ENCODE measurements at regions not wholly inside any gene's neighbourhood (a gene's known extent, or its start where the extent isn't known, plus 50 kb on each side); places are given as distances from the start of the nearest gene placed in this dataset.

GRCh38 chr2:63661076-63661475 lies 72.3 kb downstream of the MDH1 start:
- no peaks in the 10 kb centered on the region for H3K4me1 ChIP-seq (ENCODE audit: control insufficient read depth in 1 of 2, insufficient read depth in 2 of 2, low read depth in 1 of 2, low read length in 1 of 2)
- H3K36me3 ChIP-seq (replicated peaks in 1 of 2; ENCODE audit: control insufficient read depth in 1 of 2, insufficient read depth in 2 of 2, low read length in 1 of 2) = no peaks in the 10 kb centered on the region
- H3K4me2 ChIP-seq = no peak overlapping the region
- no peaks in the 10 kb centered on the region for H3K27me3 ChIP-seq (ENCODE audit: insufficient read depth)
- no peaks in the 10 kb centered on the region for H3K9me3 ChIP-seq
- peak overlapping the region in 1 of 2 experiments; percentile 16; a peak in 2 of 4 replicates for H3K27ac ChIP-seq (ENCODE audit: low read depth in 2 of 2, low read length in 1 of 2)
- no peaks in the 10 kb centered on the region for H3K79me2 ChIP-seq (ENCODE audit: insufficient read depth)
- H3K4me3 ChIP-seq (ENCODE audit: low read depth in 2 of 2, low read length in 1 of 2) = no peak overlapping the region
- DNase-seq = no peak
- H2AFZ ChIP-seq (ENCODE audit: low read depth) = peak overlapping the region; percentile 47; the same call in 1 of the 2 replicates
- no peaks in the 10 kb centered on the region for H3K9me2 ChIP-seq
- TF ChIP-seq CHD2 (IDR thresholded peaks at IDR 0.05; ENCODE audit: low read length, partially characterized antibody) = no peak
- no peak for TF ChIP-seq TEAD4 (IDR thresholded peaks at IDR 0.05; ENCODE audit: borderline replicate concordance, insufficient read depth)
- TF ChIP-seq PBX3 (IDR thresholded peaks at IDR 0.05) = no peak
- no peak for TF ChIP-seq SMC3 (IDR thresholded peaks at IDR 0.05; ENCODE audit: low read depth, low read length)
- no peak for TF ChIP-seq REST (IDR thresholded peaks at IDR 0.05; ENCODE audit: low read depth, low read length)
- TF ChIP-seq USF2 (IDR thresholded peaks at IDR 0.05; ENCODE audit: borderline replicate concordance, low read depth, low read length) = no peak
- no peak for TF ChIP-seq ZBTB33 (IDR thresholded peaks at IDR 0.05; ENCODE audit: borderline replicate concordance, low read depth)
- TF ChIP-seq FOXJ3 (CRISPR knock-in tag; IDR thresholded peaks at IDR 0.05) = no peak
- TF ChIP-seq FOSL2 (IDR thresholded peaks at IDR 0.05; ENCODE audit: borderline replicate concordance, low read depth) = no peak
- no peak for TF ChIP-seq USF1 (IDR thresholded peaks at IDR 0.05; ENCODE audit: borderline replicate concordance, low read depth)
- H3K9ac ChIP-seq = no peak overlapping the region
- ChIA-PET POLR2A (no interaction called here), CTCF (interaction anchor here (2.3 kb wide), 1 partner anchor 38 kb away, joined by 7 read pairs; no protein-coding TSS in a partner anchor)
- peaks cover 3% of the 10 kb centered on the region for H3F3A ChIP-seq (replicated peaks; ENCODE audit: insufficient read depth)
- no peaks in the 10 kb centered on the region for H4K20me1 ChIP-seq (ENCODE audit: insufficient read depth)

All from SK-N-SH (cell line).